Effector memory CD8-positive, alpha-beta T cell (primary cell): ENCODE measurements at regions not wholly inside any gene's neighbourhood (a gene's known extent, or its start where the extent isn't known, plus 50 kb on each side); places are given as distances from the start of the nearest gene placed in this dataset.

Experiments
- ATAC-seq: fragments of 150-1000 bp; cut with Tn5 transposase; replicated peaks from 2 replicates; pipeline ENCODE4 v1.10.0; 2021; ENCODE audit warnings: mild to moderate bottlenecking, moderate library complexity
- DNase-seq, 3 experiments: peaks; one replicate each; pipeline ENCODE4 v3.0.0; 2021
- H3K27ac Mint-ChIP-seq, 2 donors: one replicate each; pipeline ENCODE4 v1.8.0; 2022; ENCODE audit warnings: mild to moderate bottlenecking in 2 of 2, mixed read lengths in 2 of 2, moderate library complexity in 2 of 2
- H3K27me3 Mint-ChIP-seq, 2 donors: one replicate each; pipeline ENCODE4 v1.8.0; 2022; ENCODE audit warnings: mixed read lengths in 2 of 2
- H3K36me3 Mint-ChIP-seq: one replicate; pipeline ENCODE4 v1.8.0; 2022; ENCODE audit warnings: mild to moderate bottlenecking, moderate library complexity, mixed read lengths; ENCODE audit not compliant: insufficient read depth
- H3K4me1 Mint-ChIP-seq, 2 donors: one replicate each; pipeline ENCODE4 v1.8.0; 2022; ENCODE audit warnings: low read depth in 2 of 2, mixed read lengths in 2 of 2
- H3K4me3 Mint-ChIP-seq, 2 donors: one replicate each; pipeline ENCODE4 v1.8.0; 2022; ENCODE audit warnings: mild to moderate bottlenecking in 2 of 2, mixed read lengths in 2 of 2, moderate library complexity in 2 of 2
- H3K9me3 Mint-ChIP-seq, 2 donors: one replicate each; pipeline ENCODE4 v1.8.0; 2022; ENCODE audit warnings: mixed read lengths in 2 of 2

- Mint-ChIP-seq H3K4me3 (no peak overlapping the region), H3K36me3 (no peaks in the 10 kb centered on the region), H3K9me3 (peaks cover 10 to 13% of the 10 kb centered on the region in 2 donors), H3K27me3 (no peaks in the 10 kb centered on the region), H3K4me1 (no peaks in the 10 kb centered on the region), H3K27ac (no peak overlapping the region)
- ATAC-seq (no peak), DNase-seq (no peak)
These were observed 330.2 kb downstream of the MZT1 start for GRCh38 chr13:72397265-72397664.

GRCh38 chr13:72390909-72391308 is 336.5 kb downstream of the MZT1 start:
- no peak overlapping the region for H3K4me3 Mint-ChIP-seq
- no peaks in the 10 kb centered on the region for H3K27me3 Mint-ChIP-seq
- DNase-seq (no peak), ATAC-seq (no peak)
- no peak overlapping the region for H3K27ac Mint-ChIP-seq
- H3K9me3 Mint-ChIP-seq, result peaks cover 7 to 24% of the 10 kb centered on the region in 2 donors
- H3K36me3 Mint-ChIP-seq, result no peaks in the 10 kb centered on the region
- no peaks in the 10 kb centered on the region for H3K4me1 Mint-ChIP-seq

DNA sequence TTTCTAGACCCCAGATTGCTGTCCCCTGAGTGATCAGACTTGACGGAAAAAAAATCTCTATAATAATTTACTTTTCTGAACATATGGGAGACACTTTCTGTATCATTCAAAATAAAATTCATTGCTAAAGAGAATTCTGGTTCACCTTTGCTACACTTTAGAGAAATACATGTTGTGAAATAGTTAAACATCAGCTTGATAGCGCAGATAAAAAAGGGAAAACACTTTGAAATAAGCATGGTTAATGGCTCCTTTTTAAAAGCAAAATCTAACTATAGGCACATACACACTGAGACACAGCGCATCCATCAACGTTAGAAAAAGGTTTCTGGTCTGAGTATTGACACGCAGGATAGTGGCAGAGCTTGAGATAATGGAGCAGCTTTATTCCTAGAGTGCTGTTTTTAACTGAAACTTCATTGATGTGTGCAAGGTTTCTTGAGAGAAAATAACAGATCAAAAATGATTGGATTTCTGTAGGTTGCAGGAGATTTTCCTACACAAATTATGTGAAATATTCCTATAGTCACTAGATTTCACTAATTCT is 341.2 kb downstream of the MZT1 start:
- Mint-ChIP-seq H3K27me3 (no peaks in the 10 kb centered on the region), H3K9me3 (peaks cover 6 to 20% of the 10 kb centered on the region in 2 donors)
- no peak for ATAC-seq

GRCh38 chr13:72384879-72385278 is 342.6 kb downstream of the MZT1 start:
- H3K27me3 Mint-ChIP-seq, result no peaks in the 10 kb centered on the region
- ATAC-seq (no peak), DNase-seq (no peak)
- H3K9me3 Mint-ChIP-seq, result peaks cover 6 to 27% of the 10 kb centered on the region in 2 donors
- no peaks in the 10 kb centered on the region for H3K36me3 Mint-ChIP-seq
- no peak overlapping the region for H3K27ac Mint-ChIP-seq
- H3K4me3 Mint-ChIP-seq, result no peak overlapping the region
- H3K4me1 Mint-ChIP-seq, result no peaks in the 10 kb centered on the region

More for the DNA sequence above, 341.2 kb downstream of the MZT1 start:
- H3K36me3 Mint-ChIP-seq, result no peaks in the 10 kb centered on the region
- no peak overlapping the region for H3K27ac Mint-ChIP-seq
- no peak overlapping the region for H3K4me3 Mint-ChIP-seq
- DNase-seq, result no peak
- H3K4me1 Mint-ChIP-seq, result no peaks in the 10 kb centered on the region

- no peak for DNase-seq
- H3K27ac Mint-ChIP-seq, result no peak overlapping the region
- no peaks in the 10 kb centered on the region for H3K27me3 Mint-ChIP-seq
- peaks cover 8 to 29% of the 10 kb centered on the region in 2 donors for H3K9me3 Mint-ChIP-seq
- no peaks in the 10 kb centered on the region for H3K4me1 Mint-ChIP-seq
- no peaks in the 10 kb centered on the region for H3K36me3 Mint-ChIP-seq
- no peak for ATAC-seq
- no peak overlapping the region for H3K4me3 Mint-ChIP-seq
These were observed 343.1 kb downstream of the MZT1 start for GRCh38 chr13:72384186-72384823.

- Mint-ChIP-seq H3K4me1 (no peaks in the 10 kb centered on the region), H3K36me3 (no peaks in the 10 kb centered on the region), H3K4me3 (no peak overlapping the region), H3K9me3 (peaks cover 7 to 23% of the 10 kb centered on the region in 2 donors), H3K27me3 (no peaks in the 10 kb centered on the region), H3K27ac (no peak overlapping the region)
- DNase-seq (no peak), ATAC-seq (no peak)
These were observed 343.8 kb downstream of the MZT1 start for GRCh38 chr13:72383646-72384045.

DNA sequence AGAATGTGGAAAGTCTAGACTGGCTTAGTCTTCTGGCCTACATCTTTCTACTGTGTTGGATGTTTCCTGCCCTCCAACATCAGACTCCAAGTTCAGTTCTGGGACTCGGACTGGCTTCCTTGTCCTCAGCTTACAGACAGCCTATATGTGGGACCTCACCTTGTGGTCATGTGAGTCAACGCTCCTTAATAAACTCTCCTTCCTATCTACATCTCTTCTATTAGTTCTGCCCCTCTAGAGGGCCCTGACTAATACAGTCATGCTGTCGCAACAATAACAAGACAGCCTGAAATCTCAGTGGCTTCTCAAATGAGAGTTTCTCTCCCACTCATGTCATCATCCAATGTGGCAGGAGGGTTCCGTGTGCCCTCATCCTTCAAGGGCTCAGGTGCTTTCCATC is 347.8 kb downstream of the MZT1 start:
- Mint-ChIP-seq H3K27ac (no peak overlapping the region), H3K36me3 (no peaks in the 10 kb centered on the region), H3K27me3 (no peaks in the 10 kb centered on the region), H3K4me3 (no peak overlapping the region), H3K4me1 (no peaks in the 10 kb centered on the region), H3K9me3 (peaks cover 11 to 32% of the 10 kb centered on the region in 2 donors)
- DNase-seq (no peak), ATAC-seq (no peak)

- Mint-ChIP-seq H3K27ac (no peak overlapping the region), H3K27me3 (no peaks in the 10 kb centered on the region), H3K4me3 (no peak overlapping the region), H3K4me1 (no peaks in the 10 kb centered on the region), H3K36me3 (no peaks in the 10 kb centered on the region), H3K9me3 (peaks cover 2 to 12% of the 10 kb centered on the region in 2 donors)
- DNase-seq, result no peak
- no peak for ATAC-seq
These were observed 359.4 kb downstream of the MZT1 start for GRCh38 chr13:72368031-72368430.

- Mint-ChIP-seq H3K4me1 (no peaks in the 10 kb centered on the region), H3K27ac (no peak overlapping the region), H3K9me3 (peaks cover 12 to 23% of the 10 kb centered on the region in 2 donors), H3K4me3 (no peak overlapping the region), H3K27me3 (no peaks in the 10 kb centered on the region), H3K36me3 (no peaks in the 10 kb centered on the region)
- ATAC-seq (no peak), DNase-seq (no peak)
These were observed 380.7 kb downstream of the MZT1 start for GRCh38 chr13:72346716-72347115.

DNA sequence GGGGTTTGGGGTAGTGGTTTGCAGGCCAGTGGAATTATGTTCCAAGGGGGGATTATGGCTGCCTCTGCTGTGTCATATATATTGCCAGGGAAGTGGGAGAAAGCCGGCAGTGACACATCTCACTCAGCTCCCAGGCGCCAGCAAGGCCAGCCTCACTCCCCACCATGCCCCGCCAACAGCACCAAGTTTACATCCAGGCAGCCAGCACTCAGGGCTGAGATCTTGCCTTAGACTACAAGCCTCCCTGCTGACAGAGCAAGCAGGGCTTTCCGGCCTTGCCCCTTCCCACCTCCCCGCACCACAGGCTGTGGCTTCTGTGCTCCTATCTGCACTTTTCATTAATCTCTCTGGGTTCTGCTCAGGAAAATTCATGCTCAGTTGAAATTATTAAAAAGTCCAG is 385.1 kb downstream of the MZT1 start:
- peaks cover 13 to 16% of the 10 kb centered on the region in 2 donors for H3K9me3 Mint-ChIP-seq
- H3K27ac Mint-ChIP-seq, result no peak overlapping the region
- H3K27me3 Mint-ChIP-seq, result no peaks in the 10 kb centered on the region
- DNase-seq, result no peak
- no peaks in the 10 kb centered on the region for H3K36me3 Mint-ChIP-seq
- H3K4me3 Mint-ChIP-seq, result no peak overlapping the region
- no peaks in the 10 kb centered on the region for H3K4me1 Mint-ChIP-seq
- ATAC-seq, result no peak

GRCh38 chr13:72341904-72342303 is 385.5 kb downstream of the MZT1 start:
- Mint-ChIP-seq H3K9me3 (peaks cover 13 to 16% of the 10 kb centered on the region in 2 donors), H3K36me3 (no peaks in the 10 kb centered on the region), H3K4me3 (no peak overlapping the region), H3K4me1 (no peaks in the 10 kb centered on the region), H3K27ac (no peak overlapping the region), H3K27me3 (no peaks in the 10 kb centered on the region)
- ATAC-seq (no peak), DNase-seq (no peak)

- ATAC-seq (no peak), DNase-seq (no peak)
- Mint-ChIP-seq H3K4me1 (no peaks in the 10 kb centered on the region), H3K36me3 (no peaks in the 10 kb centered on the region), H3K27ac (no peak overlapping the region), H3K4me3 (no peak overlapping the region), H3K9me3 (peaks cover 12 to 16% of the 10 kb centered on the region in 2 donors), H3K27me3 (no peaks in the 10 kb centered on the region)
These were observed 409.9 kb downstream of the MZT1 start for GRCh38 chr13:72317346-72318109.

DNA sequence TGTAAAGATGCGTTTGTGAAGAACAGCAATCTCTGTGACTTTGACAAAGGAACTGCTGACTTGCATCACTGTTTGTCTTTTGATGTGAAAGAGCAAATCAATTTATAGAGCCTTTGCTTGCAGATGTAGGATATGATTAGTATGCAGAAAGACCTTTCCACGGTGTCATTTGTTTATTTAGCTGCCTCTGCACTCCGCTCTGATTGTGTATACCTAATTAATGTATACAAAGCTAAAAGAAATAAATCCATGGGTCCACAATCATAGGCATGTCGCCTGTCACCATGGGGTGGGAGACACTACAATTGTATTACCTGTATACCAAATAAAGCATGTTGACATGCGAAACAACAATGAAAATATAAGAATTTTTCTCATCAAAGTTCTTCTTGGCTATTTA is 410.7 kb downstream of the MZT1 start:
- no peaks in the 10 kb centered on the region for H3K36me3 Mint-ChIP-seq
- ATAC-seq (no peak), DNase-seq (no peak)
- no peaks in the 10 kb centered on the region for H3K27me3 Mint-ChIP-seq
- H3K4me3 Mint-ChIP-seq, result no peak overlapping the region
- peaks cover 12 to 16% of the 10 kb centered on the region in 2 donors for H3K9me3 Mint-ChIP-seq
- no peaks in the 10 kb centered on the region for H3K4me1 Mint-ChIP-seq
- no peak overlapping the region for H3K27ac Mint-ChIP-seq

- Mint-ChIP-seq H3K27me3 (no peaks in the 10 kb centered on the region), H3K27ac (no peak overlapping the region), H3K9me3 (peaks cover 9 to 16% of the 10 kb centered on the region in 2 donors), H3K4me3 (no peak overlapping the region), H3K36me3 (no peaks in the 10 kb centered on the region), H3K4me1 (no peaks in the 10 kb centered on the region)
- no peak for DNase-seq
- no peak for ATAC-seq
These were observed 412.1 kb downstream of the MZT1 start for GRCh38 chr13:72315312-72315711.
